K562 (cell line): ENCODE measurements at regions not wholly inside any gene's neighbourhood (a gene's known extent, or its start where the extent isn't known, plus 50 kb on each side); places are given as distances from the start of the nearest gene placed in this dataset.

Experiments
- ATAC-seq: fragments of 200-7000 bp; cut with Tn5 transposase; 3 replicates; pipeline ENCODE4 v1.9.1; 2020; ENCODE audit warnings: moderate library complexity
- BruUV-seq: library from RNA; stranded (reverse); fragments of 400-500 nt; replicated peaks from 2 replicates; lab custom pipeline; 2021; lab: Mats Ljungman, UMichigan
- CTCF ChIA-PET: fragments of 300-600 bp; formaldehyde crosslinking; extraction: SDS; loops from one replicate; lab custom pipeline; 2021; ENCODE audit warnings: low intra/inter-chr PET ratio; lab: Yijun Ruan, JAX
- POLR2A ChIA-PET: fragments of 300-600, 350-650 bp; sonication (Branson Sonifier 250); formaldehyde crosslinking; extraction: SDS; loops from one replicate; lab custom pipeline; 2021; ENCODE audit warnings: antibody characterized with exemption, inconsistent platforms; lab: Yijun Ruan, JAX
- DNase-seq, 4 experiments: peaks; one replicate each; pipeline versions ENCODE4 v3.0.0 to v3.0.0-alpha.2; 2011 to 2018; ENCODE audit warnings: low spot score in 3 of 4, mixed read lengths in 3 of 4; ENCODE audit errors: extremely low read depth in 1 of 4
- FAIRE-seq: peaks from 2 replicates; lab custom pipeline; 2011; peaks lifted over from hg19 to GRCh38; lab: Jason Lieb, UNC
- H2AFZ ChIP-seq: 2 replicates; pipeline ENCODE4 v1.6.0; 2011; ENCODE audit warnings: low read depth, low read length, control low read depth, inconsistent platforms
- H3K27ac ChIP-seq: fragments of 200-600 bp; 3 replicates; pipeline ENCODE4 v1.8.0; 2011; ENCODE audit warnings: low read depth, mild to moderate bottlenecking, control low read depth, inconsistent platforms, low read length, moderate library complexity, mixed read lengths; ENCODE audit errors: extremely low read depth
- H3K27me3 ChIP-seq, 2 experiments: fragments of 300-600 bp in 1 of 2; 2 replicates in 1 of 2; 3 replicates in 1 of 2; pipeline versions ENCODE4 v1.6.0 to v1.8.0; 2011; ENCODE audit warnings: inconsistent platforms in 2 of 2, low read length in 2 of 2, mild to moderate bottlenecking in 1 of 2, mixed read lengths in 1 of 2, moderate library complexity in 1 of 2; ENCODE audit not compliant: control insufficient read depth in 2 of 2, insufficient read depth in 2 of 2
- H3K36me3 ChIP-seq: fragments of 300-600 bp; 3 replicates; pipeline ENCODE4 v1.8.0; 2011; ENCODE audit warnings: mild to moderate bottlenecking, low read length, inconsistent platforms; ENCODE audit not compliant: control insufficient read depth, insufficient read depth
- H3K4me1 ChIP-seq, 2 experiments: fragments of 200-600 bp in 1 of 2; replicated peaks in 1 of 2; 2 replicates in 1 of 2; 3 replicates in 1 of 2; pipeline versions ENCODE4 v1.5.1 to v1.8.0; 2011; ENCODE audit warnings: inconsistent platforms in 2 of 2, low read length in 2 of 2, mild to moderate bottlenecking in 1 of 2, mixed read lengths in 1 of 2, moderate library complexity in 1 of 2; ENCODE audit not compliant: control insufficient read depth in 2 of 2, insufficient read depth in 2 of 2
- H3K4me2 ChIP-seq: 2 replicates; pipeline ENCODE4 v1.6.1; 2011; ENCODE audit warnings: low read length, control low read depth, inconsistent platforms, mixed read lengths; ENCODE audit not compliant: insufficient read depth
- H3K4me3 ChIP-seq: fragments of 200-600 bp; sonication (generic), shearing (Covaris generic); 2 replicates; pipeline ENCODE4 v1.5.1; 2016; ENCODE audit warnings: control low read depth, inconsistent platforms
- H3K79me2 ChIP-seq: fragments of 200-600 bp; 3 replicates; pipeline ENCODE4 v1.8.0; 2011; ENCODE audit warnings: low read length, inconsistent platforms; ENCODE audit not compliant: control insufficient read depth, insufficient read depth
- H3K9ac ChIP-seq, 2 experiments: 2 replicates each; pipeline versions ENCODE4 v1.6.0 to v1.6.1; 2011; ENCODE audit warnings: low read depth in 2 of 2, low read length in 2 of 2, control low read depth in 1 of 2, inconsistent platforms in 1 of 2, mild to moderate bottlenecking in 1 of 2, mixed read lengths in 1 of 2; ENCODE audit not compliant: insufficient read depth in 1 of 2
- H3K9me1 ChIP-seq: one replicate; pipeline ENCODE4 v1.6.0; 2011; ENCODE audit warnings: inconsistent platforms, mild to moderate bottlenecking, low read length, moderate library complexity; ENCODE audit not compliant: control insufficient read depth, insufficient read depth
- H3K9me3 ChIP-seq: replicated peaks from 2 replicates; pipeline ENCODE4 v1.5.1; 2011; ENCODE audit warnings: low read depth, low read length, inconsistent platforms; ENCODE audit not compliant: control insufficient read depth, insufficient read depth
- H4K20me1 ChIP-seq: replicated peaks from 2 replicates; pipeline ENCODE4 v1.6.1; 2011; ENCODE audit warnings: low read length, inconsistent platforms, mixed read lengths; ENCODE audit not compliant: control insufficient read depth, insufficient read depth
- AFF4 ChIP-seq: sonication (generic); formaldehyde crosslinking; IDR thresholded peaks from 2 replicates; pipeline ENCODE4 v1.8.0; 2023; ENCODE audit warnings: mild to moderate bottlenecking, missing genetic modification reagents
- ATF3 ChIP-seq, 2 experiments: fragments of 450-650 bp in 1 of 2; sonication (generic) in 1 of 2; formaldehyde crosslinking in 1 of 2; IDR thresholded peaks in 1 of 2; conservative IDR thresholded peaks in 1 of 2; 2 replicates each; pipeline versions ENCODE4 v1.6.1 to v1.8.1; 2016 to 2023; ENCODE audit warnings: mild to moderate bottlenecking in 2 of 2, moderate library complexity in 2 of 2, inconsistent platforms in 1 of 2, missing genetic modification reagents in 1 of 2
- FOXO4 ChIP-seq: fragments of 450-650 bp; formaldehyde crosslinking; IDR thresholded peaks from 2 replicates; pipeline ENCODE4 v1.4.0; 2020; ENCODE audit warnings: mild to moderate bottlenecking, moderate library complexity
- NCOA1 ChIP-seq: fragments of 450-650 bp; IDR thresholded peaks from 2 replicates; pipeline ENCODE4 v1.6.1; 2016; ENCODE audit warnings: low read depth
- RBM25 ChIP-seq: fragments of 200-400 bp; formaldehyde crosslinking; IDR thresholded peaks from 2 replicates; pipeline ENCODE4 v1.6.1; 2018; ENCODE audit warnings: low read length, low read depth, moderate library complexity; ENCODE audit not compliant: severe bottlenecking
- RFX1 ChIP-seq: fragments of 450-650 bp; IDR thresholded peaks from 2 replicates; pipeline ENCODE4 v1.6.1; 2016; ENCODE audit warnings: mild to moderate bottlenecking, moderate library complexity
- ZNF41 ChIP-seq: fragments of 250-450 bp; sonication (Bioruptor Pico); conservative IDR thresholded peaks from 2 replicates; pipeline ENCODE4 v1.4.0; 2020; ENCODE audit warnings: mild to moderate bottlenecking
- WGBS: fragments of 100-300 bp; shearing (Covaris generic); methylation state at CpG from one replicate; pipeline ENCODE4 v1.1.6; 2016; ENCODE audit warnings: low coverage, mixed read lengths; ENCODE audit not compliant: insufficient coverage; ENCODE audit errors: missing lambda C conversion rate; 5-methylcytosine and 5-hydroxymethylcytosine counted together
- in situ Hi-C: fragments of 300-500 bp; cut with MboI; formaldehyde crosslinking; loops from 4 replicates; pipeline ENCODE4 v1.15.0; 2018; ENCODE audit warnings: inconsistent platforms, mixed read lengths
- intact Hi-C: fragments of 100-400 bp; cut with micrococcal nuclease; formaldehyde crosslinking; loops from 2 replicates; pipeline ENCODE4 v1.14.2; 2022
- TF ChIP-seq, protein P1 (sequence below): fragments of 200-800 bp; sonication (Bioruptor generic); IDR thresholded peaks from 2 replicates; pipeline ENCODE4 v1.6.1; 2016; ENCODE audit warnings: missing genetic modification characterization, missing compliant biosample characterization

DNA sequence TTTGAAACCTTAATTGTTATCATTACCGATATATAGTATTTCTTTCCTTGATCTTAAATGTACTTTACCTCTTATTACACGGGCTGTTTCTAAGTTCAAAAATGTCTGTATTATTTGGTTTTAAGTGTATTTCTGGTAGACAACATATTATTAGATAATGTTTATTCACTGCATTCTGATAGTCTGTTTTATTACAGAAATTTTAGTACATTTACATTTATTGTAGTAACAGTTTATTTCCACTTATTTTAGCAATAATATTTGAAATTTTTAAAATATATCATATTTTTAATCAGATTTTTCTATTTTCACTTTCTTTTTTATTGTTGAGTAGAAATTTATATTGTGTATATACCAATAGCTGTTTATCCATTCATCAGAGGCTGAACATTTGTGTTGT lies 1195.2 kb downstream of the TBC1D22A start (continued):
- TF ChIP-seq, protein P1, sequence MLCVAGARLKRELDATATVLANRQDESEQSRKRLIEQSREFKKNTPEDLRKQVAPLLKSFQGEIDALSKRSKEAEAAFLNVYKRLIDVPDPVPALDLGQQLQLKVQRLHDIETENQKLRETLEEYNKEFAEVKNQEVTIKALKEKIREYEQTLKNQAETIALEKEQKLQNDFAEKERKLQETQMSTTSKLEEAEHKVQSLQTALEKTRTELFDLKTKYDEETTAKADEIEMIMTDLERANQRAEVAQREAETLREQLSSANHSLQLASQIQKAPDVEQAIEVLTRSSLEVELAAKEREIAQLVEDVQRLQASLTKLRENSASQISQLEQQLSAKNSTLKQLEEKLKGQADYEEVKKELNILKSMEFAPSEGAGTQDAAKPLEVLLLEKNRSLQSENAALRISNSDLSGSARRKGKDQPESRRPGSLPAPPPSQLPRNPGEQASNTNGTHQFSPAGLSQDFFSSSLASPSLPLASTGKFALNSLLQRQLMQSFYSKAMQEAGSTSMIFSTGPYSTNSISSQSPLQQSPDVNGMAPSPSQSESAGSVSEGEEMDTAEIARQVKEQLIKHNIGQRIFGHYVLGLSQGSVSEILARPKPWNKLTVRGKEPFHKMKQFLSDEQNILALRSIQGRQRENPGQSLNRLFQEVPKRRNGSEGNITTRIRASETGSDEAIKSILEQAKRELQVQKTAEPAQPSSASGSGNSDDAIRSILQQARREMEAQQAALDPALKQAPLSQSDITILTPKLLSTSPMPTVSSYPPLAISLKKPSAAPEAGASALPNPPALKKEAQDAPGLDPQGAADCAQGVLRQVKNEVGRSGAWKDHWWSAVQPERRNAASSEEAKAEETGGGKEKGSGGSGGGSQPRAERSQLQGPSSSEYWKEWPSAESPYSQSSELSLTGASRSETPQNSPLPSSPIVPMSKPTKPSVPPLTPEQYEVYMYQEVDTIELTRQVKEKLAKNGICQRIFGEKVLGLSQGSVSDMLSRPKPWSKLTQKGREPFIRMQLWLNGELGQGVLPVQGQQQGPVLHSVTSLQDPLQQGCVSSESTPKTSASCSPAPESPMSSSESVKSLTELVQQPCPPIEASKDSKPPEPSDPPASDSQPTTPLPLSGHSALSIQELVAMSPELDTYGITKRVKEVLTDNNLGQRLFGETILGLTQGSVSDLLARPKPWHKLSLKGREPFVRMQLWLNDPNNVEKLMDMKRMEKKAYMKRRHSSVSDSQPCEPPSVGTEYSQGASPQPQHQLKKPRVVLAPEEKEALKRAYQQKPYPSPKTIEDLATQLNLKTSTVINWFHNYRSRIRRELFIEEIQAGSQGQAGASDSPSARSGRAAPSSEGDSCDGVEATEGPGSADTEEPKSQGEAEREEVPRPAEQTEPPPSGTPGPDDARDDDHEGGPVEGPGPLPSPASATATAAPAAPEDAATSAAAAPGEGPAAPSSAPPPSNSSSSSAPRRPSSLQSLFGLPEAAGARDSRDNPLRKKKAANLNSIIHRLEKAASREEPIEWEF (CRISPR knock-in tag): no peak
- peak; percentile 44 for TF ChIP-seq RBM25

- 0% methylated on average over 7 of the region's 7 CpGs for WGBS
- Histone ChIP-seq H3K4me3 (no peak overlapping the region), H3K9me3 (no peaks in the 10 kb centered on the region), H3K9ac (no peak overlapping the region)
- TF ChIP-seq ATF3 (IDR thresholded peaks at IDR 0.05) (no peak), ATF3 (CRISPR knock-in tag; conservative IDR thresholded peaks at IDR 0.05) (no peak), FOXO4 (CRISPR knock-in tag) (no peak), AFF4 (CRISPR knock-in tag) (no peak), NCOA1 (no peak), ZNF41 (no peak), RFX1 (peak; percentile 65)
- TF ChIP-seq, all 486 proteins: peak for 1
- CTCF ChIA-PET: no interaction called here
- Histone ChIP-seq H3K4me1 (no peaks in the 10 kb centered on the region), H4K20me1 (no peaks in the 10 kb centered on the region), H3K4me2 (no peak overlapping the region), H3K79me2 (no peaks in the 10 kb centered on the region), H3K27ac (no peak overlapping the region), H3K9me1 (no peaks in the 10 kb centered on the region), H2AFZ (no peak overlapping the region), H3K36me3 (no peaks in the 10 kb centered on the region), H3K27me3 (no peaks in the 10 kb centered on the region)
- BruUV-seq: no TSS peak
- POLR2A ChIA-PET: interaction anchor here (0.6 to 0.8 kb wide), 2 partner anchors 100 to 1483 kb away, joined by 3 read pairs; no protein-coding TSS in a partner anchor
- intact Hi-C loops (no loop called here), in situ Hi-C loops (no loop called here)
- no peak for DNase-seq
- no peak for FAIRE-seq
- ATAC-seq: no peak
Measured at GRCh38 chr22:47954107-47954506, 1191.7 kb downstream of the TBC1D22A start.
